Pancreas (tissue), 10 donors: ENCODE measurements at regions not wholly inside any gene's neighbourhood (a gene's known extent, or its start where the extent isn't known, plus 50 kb on each side); places are given as distances from the start of the nearest gene placed in this dataset.
"Not testable (repeated sequence)": the region's sequence is repeated elsewhere in the genome, so short reads cannot be mapped to it uniquely, and the experiment has no call there.

ENCODE experiments used
- ATAC-seq, 4 donors: fragments of 200-7000 bp; cut with Tn5 transposase; one replicate each; pipeline versions ENCODE4 v1.8.0 to v1.9.1; 2020; ENCODE audit warnings: mild to moderate bottlenecking in 4 of 4, moderate library complexity in 4 of 4
- DNase-seq, 6 donors: peaks; one replicate each; pipeline ENCODE4 v3.0.0-alpha.2; 2020
- FAIRE-seq: peaks from 2 replicates; lab custom pipeline; 2012; peaks lifted over from hg19 to GRCh38; lab: Jason Lieb, UNC
- H3K27ac ChIP-seq, 4 donors: fragments of 200-600 bp; sonication (generic); 1 replicate in 3 of 4; 2 replicates in 1 of 4; pipeline versions ENCODE4 v1.5.0 to v1.8.0; 2020
- H3K27me3 ChIP-seq, 4 donors: fragments of 200-600 bp; one replicate each; pipeline ENCODE4 v1.8.0; 2021
- H3K36me3 ChIP-seq, 3 donors: fragments of 200-600 bp; sonication (generic) in 1 of 3; one replicate each; pipeline versions ENCODE4 v1.5.0 to v1.8.0; 2020 to 2021
- H3K4me1 ChIP-seq, 3 donors: fragments of 200-600 bp; one replicate each; pipeline ENCODE4 v1.8.0; 2021
- H3K4me3 ChIP-seq, 4 donors: fragments of 200-600 bp; sonication (generic) in 2 of 4; one replicate each; pipeline versions ENCODE4 v1.5.0 to v1.8.0; 2020 to 2021
- H3K9me3 ChIP-seq, 4 donors: fragments of 200-600 bp; one replicate each; pipeline ENCODE4 v1.8.0; 2021
- WGBS, 2 donors: extraction: QIAGEN DNeasy Blood & Tissue Kit; methylation state at CpG; one replicate each; pipeline ENCODE4 v1.1.7; 2013; 5-methylcytosine and 5-hydroxymethylcytosine counted together
- intact Hi-C, 3 donors: fragments of 100-400 bp; cut with DNase I; formaldehyde crosslinking; loops; one replicate each; pipeline versions ENCODE4 v1.11.1 to v1.14.2; 2022
- TF ChIP-seq, protein P1 (sequence below), 4 donors: fragments of 200-600 bp; sonication (generic) in 3 of 4; IDR thresholded peaks; one replicate each; pipeline versions ENCODE4 v1.5.0 to v1.8.0; 2021; ENCODE audit warnings: antibody characterized with exemption in 4 of 4
- donor health status: healthy with polysubstance abuse.
- donor health status: DM: no; HTN: no; CAD: no; lungs with moderate emphysema.
- donor health status: DM: no; HTN: no; CAD: no.
- donor health status: control.
- donor health status: control.
- donor health status: Bipolar disorder and iron deficiency.
- donor health status: DM: yes; HTN: yes; CAD: no.
- donor health status: DM: no; HTN: no; CAD: no.
- donor health status: DM: no; HTN: no; CAD: no.
- donor health status: DM: yes; HTN: yes; CAD: no.

GRCh38 chr6:82118150-82118562 is 129.4 kb downstream of the IBTK start:
- Histone ChIP-seq H3K27ac (no peak overlapping the region), H3K9me3 (no peaks in the 10 kb centered on the region), H3K27me3 (no peaks in the 10 kb centered on the region), H3K4me3 (no peak overlapping the region), H3K36me3 (no peaks in the 10 kb centered on the region), H3K4me1 (peaks cover 0 to 10% (median 8%) of the 10 kb centered on the region in 3 donors)
- 9 to 11% methylated on average over 3 of the region's 3 CpGs for WGBS, 2 donors
- FAIRE-seq (no peak), DNase-seq (peak in 2 of 6 donors; percentile 6 to 12), ATAC-seq (peak; percentile 66 to 93 (median 83))
- TF ChIP-seq, protein P1, sequence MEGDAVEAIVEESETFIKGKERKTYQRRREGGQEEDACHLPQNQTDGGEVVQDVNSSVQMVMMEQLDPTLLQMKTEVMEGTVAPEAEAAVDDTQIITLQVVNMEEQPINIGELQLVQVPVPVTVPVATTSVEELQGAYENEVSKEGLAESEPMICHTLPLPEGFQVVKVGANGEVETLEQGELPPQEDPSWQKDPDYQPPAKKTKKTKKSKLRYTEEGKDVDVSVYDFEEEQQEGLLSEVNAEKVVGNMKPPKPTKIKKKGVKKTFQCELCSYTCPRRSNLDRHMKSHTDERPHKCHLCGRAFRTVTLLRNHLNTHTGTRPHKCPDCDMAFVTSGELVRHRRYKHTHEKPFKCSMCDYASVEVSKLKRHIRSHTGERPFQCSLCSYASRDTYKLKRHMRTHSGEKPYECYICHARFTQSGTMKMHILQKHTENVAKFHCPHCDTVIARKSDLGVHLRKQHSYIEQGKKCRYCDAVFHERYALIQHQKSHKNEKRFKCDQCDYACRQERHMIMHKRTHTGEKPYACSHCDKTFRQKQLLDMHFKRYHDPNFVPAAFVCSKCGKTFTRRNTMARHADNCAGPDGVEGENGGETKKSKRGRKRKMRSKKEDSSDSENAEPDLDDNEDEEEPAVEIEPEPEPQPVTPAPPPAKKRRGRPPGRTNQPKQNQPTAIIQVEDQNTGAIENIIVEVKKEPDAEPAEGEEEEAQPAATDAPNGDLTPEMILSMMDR (IDR thresholded peaks at IDR 0.05) = no peak
- intact Hi-C loops = no loop called here

GRCh38 chr6:82114748-82115147 is 132.8 kb downstream of the IBTK start:
- Histone ChIP-seq H3K27ac (no peak overlapping the region), H3K4me1 (peaks cover 0 to 10% (median 8%) of the 10 kb centered on the region in 3 donors), H3K36me3 (no peaks in the 10 kb centered on the region), H3K9me3 (no peaks in the 10 kb centered on the region), H3K27me3 (no peaks in the 10 kb centered on the region), H3K4me3 (no peak overlapping the region)
- intact Hi-C loops = no loop called here
- ATAC-seq (no peak), FAIRE-seq (no peak), DNase-seq (no peak)
- TF ChIP-seq, protein P1 (IDR thresholded peaks at IDR 0.05) = no peak
- WGBS, 2 donors = 84 to 90% methylated on average over 3 of the region's 3 CpGs

DNA sequence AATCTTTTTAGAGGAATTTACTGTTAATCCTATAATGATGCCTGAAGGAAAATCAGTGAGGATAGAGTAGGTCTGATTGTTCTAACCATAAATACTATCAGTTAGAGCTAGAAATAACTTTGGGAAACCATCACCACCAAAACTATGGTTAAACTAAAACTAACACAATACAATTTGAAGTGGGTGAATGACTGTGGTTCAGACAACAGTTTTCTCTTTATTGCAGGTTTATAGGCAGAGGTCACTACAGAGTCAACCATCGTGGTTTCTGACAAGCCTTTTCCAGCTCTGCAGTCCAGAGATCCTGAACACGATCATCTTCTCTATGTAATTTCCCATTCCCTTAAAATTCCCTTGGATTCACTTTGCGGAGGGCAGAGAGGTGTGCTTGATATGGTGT is 134.3 kb downstream of the IBTK start:
- Histone ChIP-seq H3K4me3 (no peak overlapping the region), H3K9me3 (no peaks in the 10 kb centered on the region), H3K4me1 (peaks cover 0 to 3% (median 3%) of the 10 kb centered on the region in 3 donors), H3K36me3 (no peaks in the 10 kb centered on the region), H3K27me3 (no peaks in the 10 kb centered on the region), H3K27ac (no peak overlapping the region)
- 76 to 83% methylated on average over 3 of the region's 3 CpGs for WGBS, 2 donors
- TF ChIP-seq, protein P1 (IDR thresholded peaks at IDR 0.05) = no peak
- FAIRE-seq (no peak), ATAC-seq (no peak), DNase-seq (no peak)
- intact Hi-C loops = no loop called here

GRCh38 chr6:82111818-82112217 is 135.7 kb downstream of the IBTK start:
- TF ChIP-seq, protein P1 (IDR thresholded peaks at IDR 0.05) = no peak

GRCh38 chr6:82111114-82111513 is 136.4 kb downstream of the IBTK start:
- no peak for ATAC-seq
- Histone ChIP-seq H3K9me3 (no peaks in the 10 kb centered on the region), H3K27ac (no peak overlapping the region), H3K27me3 (no peaks in the 10 kb centered on the region), H3K4me3 (no peak overlapping the region), H3K36me3 (no peaks in the 10 kb centered on the region), H3K4me1 (no peaks in the 10 kb centered on the region)
- TF ChIP-seq, protein P1 (IDR thresholded peaks at IDR 0.05) = no peak
- intact Hi-C loops = no loop called here
- FAIRE-seq = no peak
- no peak for DNase-seq

More at GRCh38 chr6:82111818-82112217, 135.7 kb downstream of the IBTK start:
- ATAC-seq = no peak
- H3K4me3 ChIP-seq = no peak overlapping the region
- no peak for FAIRE-seq
- no peak for DNase-seq
- no peaks in the 10 kb centered on the region for H3K36me3 ChIP-seq
- H3K27me3 ChIP-seq = no peaks in the 10 kb centered on the region
- H3K4me1 ChIP-seq = no peaks in the 10 kb centered on the region
- H3K27ac ChIP-seq = no peak overlapping the region
- H3K9me3 ChIP-seq = no peaks in the 10 kb centered on the region
- intact Hi-C loops = no loop called here

GRCh38 chr6:82103171-82103570 is 144.4 kb downstream of the IBTK start:
- H3K4me3 ChIP-seq, H3K4me1 ChIP-seq, H3K9me3 ChIP-seq, FAIRE-seq, DNase-seq, H3K27ac ChIP-seq, ATAC-seq, H3K36me3 ChIP-seq, H3K27me3 ChIP-seq, intact Hi-C loops: not testable (repeated sequence)
- WGBS, 2 donors = 76 to 88% methylated on average over 3 of the region's 3 CpGs

- ATAC-seq, H3K4me3 ChIP-seq, H3K36me3 ChIP-seq, H3K27ac ChIP-seq, H3K4me1 ChIP-seq, DNase-seq, H3K9me3 ChIP-seq, H3K27me3 ChIP-seq, FAIRE-seq, intact Hi-C loops: not testable (repeated sequence)
- WGBS, 2 donors = 63 to 64% methylated on average over 19 to 23 of the region's 23 CpGs
Measured at GRCh38 chr6:82101374-82102114, 146.0 kb downstream of the IBTK start.
